Vagina (tissue), 2 donors: ENCODE measurements at regions not wholly inside any gene's neighbourhood (a gene's known extent, or its start where the extent isn't known, plus 50 kb on each side); places are given as distances from the start of the nearest gene placed in this dataset.
"Not testable (repeated sequence)": the region's sequence is repeated elsewhere in the genome, so short reads cannot be mapped to it uniquely, and the experiment has no call there.

Source experiments
- CTCF ChIP-seq, 3 experiments: fragments of 450-650 bp in 2 of 3; fragments of 200-600 bp in 1 of 3; sonication (generic) in 1 of 3; IDR thresholded peaks; one replicate each; pipeline ENCODE4 v1.5.1; 2017 to 2019; ENCODE audit warnings: antibody characterized with exemption in 3 of 3, mild to moderate bottlenecking in 2 of 3, moderate library complexity in 2 of 3
- POLR2A ChIP-seq, 2 donors: fragments of 450-650 bp; IDR thresholded peaks; one replicate each; pipeline ENCODE4 v1.6.1; 2017; ENCODE audit warnings: antibody characterized with exemption in 2 of 2, mild to moderate bottlenecking in 2 of 2, moderate library complexity in 2 of 2
- POLR2AphosphoS5 ChIP-seq, 2 donors: sonication (generic); formaldehyde crosslinking; IDR thresholded peaks; one replicate each; pipeline ENCODE4 v1.9.0; 2017; ENCODE audit warnings: antibody characterized with exemption in 2 of 2, mild to moderate bottlenecking in 2 of 2, low read depth in 1 of 2; ENCODE audit not compliant: insufficient read depth in 1 of 2

GRCh38 chr6:170145716-170146115, 145.2 kb downstream of the DLL1 start:
- not testable (repeated sequence) for TF ChIP-seq CTCF (IDR thresholded peaks at IDR 0.05); POLR2A (IDR thresholded peaks at IDR 0.05); POLR2AphosphoS5 (IDR thresholded peaks at IDR 0.05; ENCODE audit: insufficient read depth in 1 of 2, low read depth in 1 of 2)
